ENCODE measurements at regions not wholly inside any gene's neighbourhood (a gene's known extent, or its start where the extent isn't known, plus 50 kb on each side); places are given as distances from the start of the nearest gene placed in this dataset.

GRCh38 chr22:27397954-27398342 is 403.6 kb downstream of the MN1 start:
- no peak overlapping the region for H3K4me3 ChIP-seq (ENCODE audit: low read length)
- no peak for TF ChIP-seq CTCF (conservative IDR thresholded peaks at IDR 0.05; ENCODE audit: low read depth, low read length)
- DNase-seq (ENCODE audit: low read depth), result no peak

DNA sequence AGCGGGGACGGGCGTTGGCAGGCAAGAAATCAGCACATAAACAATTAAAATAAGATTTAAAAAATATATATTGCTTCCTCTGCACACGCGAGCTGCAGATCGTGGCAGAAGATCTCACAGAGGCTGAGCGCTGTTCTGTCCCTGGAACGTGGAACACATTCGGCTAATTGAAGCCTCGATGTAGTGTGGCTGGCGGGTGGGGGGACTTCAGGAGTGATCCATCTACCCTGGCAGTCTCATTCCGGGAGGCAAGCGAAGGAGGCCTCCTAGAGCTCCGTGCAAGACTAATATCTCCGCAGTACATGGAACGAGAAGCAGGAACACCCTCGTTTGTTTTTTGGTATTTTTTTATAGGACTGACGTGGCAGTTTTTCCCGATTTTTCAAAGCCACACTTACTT is 402.4 kb downstream of the MN1 start:
- no peak for TF ChIP-seq CTCF (conservative IDR thresholded peaks at IDR 0.05; ENCODE audit: low read depth, low read length)
- no peak for DNase-seq (ENCODE audit: low read depth)

GRCh38 chr22:27400811-27401210 is 400.7 kb downstream of the MN1 start:
- TF ChIP-seq CTCF (conservative IDR thresholded peaks at IDR 0.05; ENCODE audit: low read depth, low read length), result no peak

More for the DNA sequence above, 402.4 kb downstream of the MN1 start:
- H3K4me3 ChIP-seq (ENCODE audit: low read length), result no peak overlapping the region

DNA sequence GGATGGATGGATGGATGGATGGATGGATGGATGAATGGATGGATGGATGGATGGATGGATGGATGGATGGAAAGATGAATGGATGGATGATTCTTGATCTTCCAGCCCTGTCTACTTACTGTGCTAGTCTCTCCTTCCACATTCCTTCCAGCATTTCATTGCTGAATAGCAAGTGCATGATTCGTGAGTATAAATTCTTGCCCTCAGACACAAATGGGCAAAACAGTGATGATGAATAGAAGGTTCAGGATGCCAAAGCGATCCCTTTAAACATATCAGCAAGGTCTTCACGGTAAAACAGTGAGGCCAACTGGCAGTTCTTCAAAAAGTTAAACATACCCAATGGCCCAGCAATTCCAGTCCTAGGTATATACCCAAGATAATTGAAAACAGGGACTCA is 400.2 kb downstream of the MN1 start:
- TF ChIP-seq CTCF (conservative IDR thresholded peaks at IDR 0.05; ENCODE audit: low read depth, low read length), result no peak
- no peak for DNase-seq (ENCODE audit: low read depth)
- no peak overlapping the region for H3K4me3 ChIP-seq (ENCODE audit: low read length)

More at GRCh38 chr22:27400811-27401210, 400.7 kb downstream of the MN1 start:
- DNase-seq (ENCODE audit: low read depth), result no peak
- H3K4me3 ChIP-seq (ENCODE audit: low read length), result no peak overlapping the region

GRCh38 chr22:27404441-27404840 is 397.1 kb downstream of the MN1 start:
- TF ChIP-seq CTCF (conservative IDR thresholded peaks at IDR 0.05; ENCODE audit: low read depth, low read length), result no peak
- no peak for DNase-seq (ENCODE audit: low read depth)
- no peak overlapping the region for H3K4me3 ChIP-seq (ENCODE audit: low read length)

GRCh38 chr22:27405672-27406388 is 395.7 kb downstream of the MN1 start:
- peak; percentile 76 for TF ChIP-seq CTCF (conservative IDR thresholded peaks at IDR 0.05; ENCODE audit: low read depth, low read length)
- no peak overlapping the region for H3K4me3 ChIP-seq (ENCODE audit: low read length)
- DNase-seq (ENCODE audit: low read depth), result no peak

- DNase-seq (ENCODE audit: low read depth), result no peak
- TF ChIP-seq CTCF (conservative IDR thresholded peaks at IDR 0.05; ENCODE audit: low read depth, low read length), result no peak
- no peak overlapping the region for H3K4me3 ChIP-seq (ENCODE audit: low read length)
Observed at GRCh38 chr22:27406389-27406861, 395.1 kb downstream of the MN1 start.
